Esophagus muscularis mucosa (tissue), 4 donors: ENCODE measurements at regions not wholly inside any gene's neighbourhood (a gene's known extent, or its start where the extent isn't known, plus 50 kb on each side); places are given as distances from the start of the nearest gene placed in this dataset.
"Not testable (repeated sequence)": the region's sequence is repeated elsewhere in the genome, so short reads cannot be mapped to it uniquely, and the experiment has no call there.

Experiments used
- DNase-seq: peaks from one replicate; pipeline ENCODE4 v3.0.0-alpha.2; 2017; ENCODE audit errors: extremely low spot score
- H3K27ac ChIP-seq, 4 donors: fragments of 200-600 bp; sonication (generic); replicated peaks in 1 of 4; 1 replicate in 3 of 4; 2 replicates in 1 of 4; pipeline ENCODE4 v1.5.1; 2016 to 2019; ENCODE audit warnings: mild to moderate bottlenecking in 1 of 4
- H3K27me3 ChIP-seq, 4 donors: fragments of 200-600 bp; sonication (generic); one replicate each; pipeline versions ENCODE4 v1.5.1 to v1.6.0; 2016 to 2019
- H3K36me3 ChIP-seq, 4 donors: fragments of 200-600 bp; sonication (generic); one replicate each; pipeline ENCODE4 v1.5.1; 2016 to 2019
- H3K4me1 ChIP-seq, 4 donors: fragments of 200-600 bp; sonication (generic); one replicate each; pipeline ENCODE4 v1.5.1; 2016 to 2019
- H3K4me3 ChIP-seq, 4 donors: fragments of 200-600 bp; sonication (generic); 1 replicate in 2 of 4; 2 replicates in 2 of 4; pipeline ENCODE4 v1.5.1; 2016 to 2019; ENCODE audit warnings: mild to moderate bottlenecking in 4 of 4, moderate library complexity in 1 of 4
- H3K9me3 ChIP-seq, 4 donors: fragments of 200-600 bp; sonication (generic); 1 replicate in 3 of 4; 2 replicates in 1 of 4; pipeline ENCODE4 v1.5.1; 2016 to 2019
- CTCF ChIP-seq, 3 experiments: fragments of 200-600 bp in 2 of 3; fragments of 450-650 bp in 1 of 3; sonication (generic) in 2 of 3; IDR thresholded peaks; one replicate each; pipeline ENCODE4 v1.5.1; 2017 to 2019; ENCODE audit warnings: antibody characterized with exemption in 3 of 3, mild to moderate bottlenecking in 2 of 3, moderate library complexity in 1 of 3
- EP300 ChIP-seq: sonication (generic); formaldehyde crosslinking; IDR thresholded peaks from one replicate; pipeline ENCODE4 v1.6.1; 2017; ENCODE audit warnings: antibody characterized with exemption
- POLR2A ChIP-seq: fragments of 450-650 bp; IDR thresholded peaks from one replicate; pipeline ENCODE4 v1.6.1; 2017; ENCODE audit warnings: antibody characterized with exemption, moderate library complexity, mild to moderate bottlenecking, low read depth
- POLR2AphosphoS5 ChIP-seq, 2 donors: sonication (generic); formaldehyde crosslinking; IDR thresholded peaks; one replicate each; pipeline ENCODE4 v1.6.1; 2017; ENCODE audit warnings: antibody characterized with exemption in 2 of 2
- WGBS: methylation state at CpG from one replicate; pipeline ENCODE4 v1.1.5; 2018; 5-methylcytosine and 5-hydroxymethylcytosine counted together
- intact Hi-C: fragments of 100-400 bp; cut with DNase I; formaldehyde crosslinking; loops from one replicate; pipeline ENCODE4 v1.15.1; 2023

- no peaks in the 10 kb centered on the region for H3K9me3 ChIP-seq
- 42% methylated on average over 2 of the region's 2 CpGs for WGBS
- no peaks in the 10 kb centered on the region for H3K36me3 ChIP-seq
- no peak overlapping the region for H3K27ac ChIP-seq
- no peak overlapping the region for H3K4me3 ChIP-seq
- no peak for DNase-seq
- H3K4me1 ChIP-seq: no peaks in the 10 kb centered on the region
- TF ChIP-seq EP300: no peak
- no peak for TF ChIP-seq POLR2AphosphoS5 (IDR thresholded peaks at IDR 0.05)
- H3K27me3 ChIP-seq: no peaks in the 10 kb centered on the region
- intact Hi-C loops: no loop called here
These were observed 375.2 kb upstream of the SGO1 start for GRCh38 chr3:20561166-20561565.

- H3K4me3 ChIP-seq, H3K27me3 ChIP-seq, H3K9me3 ChIP-seq, H3K4me1 ChIP-seq, intact Hi-C loops, H3K27ac ChIP-seq, DNase-seq, H3K36me3 ChIP-seq: not testable (repeated sequence)
- WGBS: 84% methylated on average over 5 of the region's 5 CpGs
These were observed 374.4 kb upstream of the SGO1 start for GRCh38 chr3:20560446-20560845.

GRCh38 chr3:20558161-20558560 is 372.2 kb upstream of the SGO1 start:
- H3K36me3 ChIP-seq: no peaks in the 10 kb centered on the region
- no peaks in the 10 kb centered on the region for H3K27me3 ChIP-seq
- H3K4me3 ChIP-seq: no peak overlapping the region
- WGBS: 95% methylated on average over 2 of the region's 2 CpGs
- intact Hi-C loops: no loop called here
- no peak overlapping the region for H3K27ac ChIP-seq
- no peaks in the 10 kb centered on the region for H3K9me3 ChIP-seq
- no peaks in the 10 kb centered on the region for H3K4me1 ChIP-seq
- no peak for TF ChIP-seq CTCF (IDR thresholded peaks at IDR 0.05)
- no peak for TF ChIP-seq EP300
- no peak for TF ChIP-seq POLR2A
- no peak for TF ChIP-seq POLR2AphosphoS5 (IDR thresholded peaks at IDR 0.05)
- no peak for DNase-seq

GRCh38 chr3:20556661-20557060 is 370.7 kb upstream of the SGO1 start:
- Histone ChIP-seq H3K4me3 (no peak overlapping the region), H3K36me3 (no peaks in the 10 kb centered on the region), H3K9me3 (no peaks in the 10 kb centered on the region), H3K27ac (no peak overlapping the region), H3K27me3 (no peaks in the 10 kb centered on the region), H3K4me1 (no peaks in the 10 kb centered on the region)
- no peak for DNase-seq
- intact Hi-C loops: no loop called here
- no peak for TF ChIP-seq CTCF (IDR thresholded peaks at IDR 0.05)
- TF ChIP-seq POLR2AphosphoS5 (IDR thresholded peaks at IDR 0.05): no peak
- no peak for TF ChIP-seq EP300
- TF ChIP-seq POLR2A: no peak
- WGBS: 84% methylated on average over 4 of the region's 4 CpGs

- H3K4me3 ChIP-seq: no peak overlapping the region
- H3K9me3 ChIP-seq: no peaks in the 10 kb centered on the region
- no peak overlapping the region for H3K27ac ChIP-seq
- H3K36me3 ChIP-seq: no peaks in the 10 kb centered on the region
- no peak for DNase-seq
- H3K4me1 ChIP-seq: no peaks in the 10 kb centered on the region
- TF ChIP-seq CTCF (IDR thresholded peaks at IDR 0.05): no peak
- TF ChIP-seq EP300: no peak
- no peak for TF ChIP-seq POLR2A
- TF ChIP-seq POLR2AphosphoS5 (IDR thresholded peaks at IDR 0.05): no peak
- H3K27me3 ChIP-seq: no peaks in the 10 kb centered on the region
- 94% methylated on average over 12 of the region's 16 CpGs for WGBS
- intact Hi-C loops: no loop called here
These were observed 366.7 kb upstream of the SGO1 start for GRCh38 chr3:20552605-20553275.

- WGBS: 93% methylated on average over 23 of the region's 35 CpGs
- H3K9me3 ChIP-seq, H3K4me3 ChIP-seq, intact Hi-C loops, H3K36me3 ChIP-seq, DNase-seq, H3K27me3 ChIP-seq, H3K4me1 ChIP-seq, H3K27ac ChIP-seq: not testable (repeated sequence)
These were observed 361.6 kb upstream of the SGO1 start for GRCh38 chr3:20547361-20548269.
